ES-I3 (cell line): ENCODE measurements at regions not wholly inside any gene's neighbourhood (a gene's known extent, or its start where the extent isn't known, plus 50 kb on each side); places are given as distances from the start of the nearest gene placed in this dataset.

Source experiments
- H3K36me3 ChIP-seq: 2 replicates; pipeline ENCODE4 v1.6.1; 2013; ENCODE audit warnings: mild to moderate bottlenecking, low read length, control low read depth, moderate library complexity; ENCODE audit not compliant: insufficient read depth
- H3K4me1 ChIP-seq: 2 replicates; pipeline ENCODE4 v1.6.1; 2013; ENCODE audit warnings: mild to moderate bottlenecking, control low read depth, low read length; ENCODE audit not compliant: insufficient read depth
- H3K9ac ChIP-seq: 2 replicates; pipeline ENCODE4 v1.6.1; 2013; ENCODE audit warnings: low read depth, mild to moderate bottlenecking, low read length, moderate library complexity
- H3K9me3 ChIP-seq: 2 replicates; pipeline ENCODE4 v1.6.1; 2013; ENCODE audit warnings: mild to moderate bottlenecking, low read length, moderate library complexity; ENCODE audit not compliant: control insufficient read depth, insufficient read depth

GRCh38 chr5:4395752-4396151, 744.4 kb upstream of the ADAMTS16 start:
- Histone ChIP-seq H3K9me3 (no peaks in the 10 kb centered on the region), H3K4me1 (no peaks in the 10 kb centered on the region)

GRCh38 chr5:4405614-4406219, 734.4 kb upstream of the ADAMTS16 start:
- H3K9me3 ChIP-seq, result no peaks in the 10 kb centered on the region
- H3K9ac ChIP-seq, result no peak overlapping the region
- H3K36me3 ChIP-seq, result no peaks in the 10 kb centered on the region
- H3K4me1 ChIP-seq, result no peaks in the 10 kb centered on the region

More at GRCh38 chr5:4395752-4396151, 744.4 kb upstream of the ADAMTS16 start:
- Histone ChIP-seq H3K36me3 (no peaks in the 10 kb centered on the region), H3K9ac (no peak overlapping the region)

- Histone ChIP-seq H3K4me1 (no peaks in the 10 kb centered on the region), H3K9ac (no peak overlapping the region), H3K9me3 (no peaks in the 10 kb centered on the region)
Observed at GRCh38 chr5:4410151-4410550, 730.0 kb upstream of the ADAMTS16 start.

GRCh38 chr5:4411664-4412063, 728.5 kb upstream of the ADAMTS16 start:
- Histone ChIP-seq H3K9ac (no peak overlapping the region), H3K36me3 (no peaks in the 10 kb centered on the region), H3K9me3 (no peaks in the 10 kb centered on the region), H3K4me1 (no peaks in the 10 kb centered on the region)

More at GRCh38 chr5:4410151-4410550, 730.0 kb upstream of the ADAMTS16 start:
- no peaks in the 10 kb centered on the region for H3K36me3 ChIP-seq

- Histone ChIP-seq H3K9ac (no peak overlapping the region), H3K9me3 (no peaks in the 10 kb centered on the region), H3K36me3 (no peaks in the 10 kb centered on the region)
Observed at GRCh38 chr5:4413996-4414395, 726.1 kb upstream of the ADAMTS16 start.

GRCh38 chr5:4418084-4418483, 722.0 kb upstream of the ADAMTS16 start:
- Histone ChIP-seq H3K4me1 (no peaks in the 10 kb centered on the region), H3K9ac (no peak overlapping the region), H3K36me3 (no peaks in the 10 kb centered on the region), H3K9me3 (no peaks in the 10 kb centered on the region)

More at GRCh38 chr5:4413996-4414395, 726.1 kb upstream of the ADAMTS16 start:
- no peaks in the 10 kb centered on the region for H3K4me1 ChIP-seq

- Histone ChIP-seq H3K4me1 (no peaks in the 10 kb centered on the region), H3K9me3 (no peaks in the 10 kb centered on the region), H3K9ac (no peak overlapping the region), H3K36me3 (no peaks in the 10 kb centered on the region)
Observed at GRCh38 chr5:4419281-4419680, 720.8 kb upstream of the ADAMTS16 start.

GRCh38 chr5:4420177-4420576, 720.0 kb upstream of the ADAMTS16 start:
- Histone ChIP-seq H3K9me3 (no peaks in the 10 kb centered on the region), H3K4me1 (no peaks in the 10 kb centered on the region), H3K36me3 (no peaks in the 10 kb centered on the region), H3K9ac (no peak overlapping the region)

GRCh38 chr5:4420681-4421080, 719.4 kb upstream of the ADAMTS16 start:
- no peaks in the 10 kb centered on the region for H3K9me3 ChIP-seq
- no peak overlapping the region for H3K9ac ChIP-seq
- H3K36me3 ChIP-seq, result no peaks in the 10 kb centered on the region
- H3K4me1 ChIP-seq, result no peaks in the 10 kb centered on the region

- H3K9me3 ChIP-seq, result no peaks in the 10 kb centered on the region
Observed at GRCh38 chr5:4422247-4422646, 717.9 kb upstream of the ADAMTS16 start.

GRCh38 chr5:4424895-4425294, 715.2 kb upstream of the ADAMTS16 start:
- H3K9me3 ChIP-seq, result no peaks in the 10 kb centered on the region
- H3K36me3 ChIP-seq, result no peaks in the 10 kb centered on the region
- no peaks in the 10 kb centered on the region for H3K4me1 ChIP-seq
- H3K9ac ChIP-seq, result no peak overlapping the region

More at GRCh38 chr5:4422247-4422646, 717.9 kb upstream of the ADAMTS16 start:
- Histone ChIP-seq H3K9ac (no peak overlapping the region), H3K4me1 (no peaks in the 10 kb centered on the region), H3K36me3 (no peaks in the 10 kb centered on the region)

- Histone ChIP-seq H3K4me1 (no peaks in the 10 kb centered on the region), H3K9me3 (no peaks in the 10 kb centered on the region; the same call in 1 of the 2 replicates), H3K36me3 (no peaks in the 10 kb centered on the region), H3K9ac (no peak overlapping the region)
Observed at GRCh38 chr5:4440536-4440935, 699.6 kb upstream of the ADAMTS16 start.

GRCh38 chr5:4442221-4442620, 697.9 kb upstream of the ADAMTS16 start:
- Histone ChIP-seq H3K9ac (no peak overlapping the region), H3K9me3 (no peaks in the 10 kb centered on the region; the same call in 1 of the 2 replicates), H3K4me1 (no peaks in the 10 kb centered on the region), H3K36me3 (no peaks in the 10 kb centered on the region)

GRCh38 chr5:4447657-4448056, 692.5 kb upstream of the ADAMTS16 start:
- H3K4me1 ChIP-seq, result no peaks in the 10 kb centered on the region
- no peaks in the 10 kb centered on the region for H3K9me3 ChIP-seq
- H3K9ac ChIP-seq, result no peak overlapping the region
- no peaks in the 10 kb centered on the region for H3K36me3 ChIP-seq

- Histone ChIP-seq H3K9me3 (no peaks in the 10 kb centered on the region), H3K4me1 (no peaks in the 10 kb centered on the region), H3K9ac (no peak overlapping the region), H3K36me3 (no peaks in the 10 kb centered on the region)
Observed at GRCh38 chr5:4453655-4454054, 686.5 kb upstream of the ADAMTS16 start.
